CD4-positive, alpha-beta T cell treated with Interleukin-15 for 4 hours (primary cell): ENCODE measurements at regions not wholly inside any gene's neighbourhood (a gene's known extent, or its start where the extent isn't known, plus 50 kb on each side); places are given as distances from the start of the nearest gene placed in this dataset.
"Not testable (repeated sequence)": the region's sequence is repeated elsewhere in the genome, so short reads cannot be mapped to it uniquely, and the experiment has no call there.

Experiments used
- DNase-seq: peaks from one replicate; pipeline ENCODE4 v3.0.0-alpha.2; 2020; ENCODE audit warnings: low spot score

DNA sequence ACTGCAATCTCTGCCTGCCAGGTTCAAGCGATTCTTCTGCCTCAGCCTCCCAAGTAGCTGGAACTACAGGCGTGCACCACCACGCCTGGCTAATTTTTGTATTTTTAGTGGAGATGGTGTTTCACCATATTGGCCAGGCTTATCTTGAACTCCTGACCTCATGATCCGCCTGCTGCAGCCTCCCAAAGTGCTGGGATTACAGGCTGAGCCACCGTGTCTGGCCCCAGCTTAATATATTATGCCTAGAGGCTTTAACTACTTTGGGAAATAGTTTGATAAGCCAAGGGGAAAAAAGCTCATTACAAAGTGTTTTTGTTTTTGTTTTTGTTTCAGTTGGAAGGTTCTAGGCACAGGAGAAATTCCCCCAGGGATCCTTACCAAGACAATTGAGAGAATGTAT lies 184.2 kb upstream of the FAM241A start:
- DNase-seq: not testable (repeated sequence)

GRCh38 chr4:111961809-111962208 lies 183.4 kb upstream of the FAM241A start:
- no peak for DNase-seq

DNA sequence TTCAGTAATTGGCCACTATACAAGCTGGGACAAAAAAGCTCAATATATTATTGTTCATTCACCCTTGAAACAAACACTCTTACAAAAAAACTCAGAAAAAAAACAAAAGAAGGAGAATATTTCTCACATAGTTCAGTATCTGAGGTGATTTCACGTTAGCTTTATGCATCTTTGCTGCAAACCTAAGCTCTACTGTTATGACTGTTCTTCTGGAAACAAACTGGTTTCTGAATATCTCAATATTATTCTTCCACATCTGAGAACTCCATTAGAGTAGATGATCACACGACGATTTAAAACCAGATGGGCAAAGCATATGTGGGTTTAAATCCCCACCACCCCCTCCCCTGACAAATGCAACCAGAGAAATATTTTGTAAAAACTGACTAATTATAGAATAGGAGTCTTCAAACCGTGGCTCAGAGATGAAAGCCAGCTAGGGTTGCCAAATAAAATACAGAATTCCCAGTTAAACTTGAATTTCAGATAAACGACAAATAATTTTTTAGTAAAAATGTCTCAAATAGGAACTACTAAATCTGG lies 182.0 kb upstream of the FAM241A start:
- DNase-seq: no peak

GRCh38 chr4:111977419-111977965 lies 167.8 kb upstream of the FAM241A start:
- no peak for DNase-seq

DNA sequence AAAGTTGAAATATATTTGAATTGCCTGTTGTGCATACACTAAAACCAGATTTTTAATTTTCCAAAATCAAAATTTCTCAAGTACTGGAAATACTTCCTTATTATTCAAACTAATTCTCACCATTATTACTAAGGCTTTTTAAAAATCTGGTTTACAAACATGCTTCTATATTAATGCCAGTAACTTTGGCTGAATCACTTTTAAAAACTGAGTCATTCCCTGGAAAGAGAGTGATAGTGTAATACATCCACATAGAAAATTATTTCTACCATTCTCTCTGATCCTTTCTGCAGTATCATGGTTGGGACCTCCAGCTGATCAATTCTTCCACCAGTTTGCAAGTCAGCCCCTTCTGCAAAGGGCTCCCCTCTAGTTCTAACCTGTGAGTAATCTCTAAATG lies 165.3 kb upstream of the FAM241A start:
- DNase-seq: no peak

DNA sequence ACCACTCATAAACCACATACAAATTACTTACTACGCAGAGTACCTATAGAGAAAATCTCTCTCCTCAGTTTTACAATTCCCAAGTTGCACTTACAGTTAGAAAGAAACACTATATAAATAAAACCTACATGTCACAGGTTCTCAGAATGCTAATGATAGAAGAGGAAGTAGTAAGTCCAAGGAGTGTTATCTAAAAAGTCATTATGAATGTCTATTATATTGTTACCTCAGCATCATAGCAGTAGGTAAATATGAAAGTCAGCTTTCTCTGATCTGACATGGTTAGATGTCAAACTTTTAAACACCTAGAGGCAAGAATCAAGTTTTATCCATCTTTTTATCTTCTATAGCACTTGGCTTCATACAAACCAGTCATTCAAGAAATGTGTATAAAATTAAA lies 163.2 kb upstream of the FAM241A start:
- DNase-seq: no peak

DNA sequence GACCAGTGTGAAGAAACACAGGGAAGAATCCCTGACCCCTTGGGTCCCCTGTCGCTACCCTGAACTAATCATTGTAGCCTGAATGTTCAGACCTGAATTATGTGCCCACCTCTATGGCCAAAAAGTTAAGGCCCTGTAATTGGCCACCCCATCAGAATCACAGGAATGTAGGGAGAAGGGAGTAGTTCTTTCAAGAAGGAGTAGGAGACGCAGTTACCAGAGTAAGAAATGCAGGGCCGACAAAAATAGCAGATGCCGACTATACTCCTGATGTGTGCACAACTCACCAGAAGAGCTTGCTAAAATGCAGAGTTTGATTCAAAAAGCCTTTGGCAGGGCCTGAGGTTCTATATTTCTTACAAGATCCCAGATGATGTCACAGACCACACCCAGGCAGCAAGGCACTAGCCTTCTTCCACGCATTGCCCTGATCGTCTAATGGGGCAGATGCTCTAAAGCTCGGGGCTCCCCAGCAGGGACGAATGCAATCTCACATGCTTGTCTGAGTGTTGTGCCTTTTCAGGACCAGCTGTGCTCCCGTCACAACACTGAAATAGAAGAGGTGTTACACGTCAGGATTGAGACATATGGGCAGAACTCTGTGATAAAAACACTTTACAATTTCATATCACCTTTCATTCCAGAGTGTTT lies 161.0 kb upstream of the FAM241A start:
- DNase-seq: no peak

DNA sequence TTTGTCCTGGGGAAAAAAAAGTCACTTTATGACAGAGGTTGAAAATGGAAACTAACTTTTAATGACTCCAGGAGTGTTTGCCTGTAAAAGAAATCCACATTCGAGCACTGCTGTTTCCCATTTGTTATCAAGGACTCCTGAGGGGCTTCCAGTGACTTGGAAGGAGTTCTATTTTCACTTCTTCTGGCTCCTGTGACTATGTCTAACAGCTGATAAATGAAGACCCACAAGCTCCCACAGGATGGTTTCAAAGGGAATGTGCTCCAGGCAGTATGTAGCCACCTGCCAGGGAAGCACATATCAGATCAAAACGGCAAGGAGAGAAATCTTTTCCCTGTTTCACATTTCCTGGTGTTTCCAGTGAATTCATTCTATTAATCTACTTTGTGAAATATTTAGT lies 159.8 kb upstream of the FAM241A start:
- no peak for DNase-seq

DNA sequence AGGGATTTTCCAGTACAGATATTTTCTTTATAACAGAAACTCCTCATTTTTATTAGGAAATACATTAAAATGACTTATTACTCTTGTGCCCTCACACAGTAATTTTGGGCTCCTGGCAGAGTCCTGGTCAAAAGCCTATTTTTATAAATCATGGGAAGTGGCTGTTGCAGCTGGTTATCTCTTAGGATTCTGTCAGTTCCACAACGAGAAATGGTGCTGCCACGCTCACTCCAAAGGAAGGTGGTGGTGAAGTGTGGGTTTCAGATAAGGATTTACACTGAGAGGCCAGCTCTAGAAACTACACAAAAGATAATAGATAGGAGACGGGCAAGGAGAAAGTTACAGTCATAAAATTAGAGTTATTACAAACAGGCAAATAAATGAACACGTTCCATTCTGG lies 159.2 kb upstream of the FAM241A start:
- DNase-seq: no peak

GRCh38 chr4:111988514-111988913 lies 156.7 kb upstream of the FAM241A start:
- DNase-seq: no peak

GRCh38 chr4:111989817-111990216 lies 155.4 kb upstream of the FAM241A start:
- DNase-seq: no peak

GRCh38 chr4:111991163-111991562 lies 154.1 kb upstream of the FAM241A start:
- no peak for DNase-seq

GRCh38 chr4:111991797-111992196 lies 153.5 kb upstream of the FAM241A start:
- no peak for DNase-seq

DNA sequence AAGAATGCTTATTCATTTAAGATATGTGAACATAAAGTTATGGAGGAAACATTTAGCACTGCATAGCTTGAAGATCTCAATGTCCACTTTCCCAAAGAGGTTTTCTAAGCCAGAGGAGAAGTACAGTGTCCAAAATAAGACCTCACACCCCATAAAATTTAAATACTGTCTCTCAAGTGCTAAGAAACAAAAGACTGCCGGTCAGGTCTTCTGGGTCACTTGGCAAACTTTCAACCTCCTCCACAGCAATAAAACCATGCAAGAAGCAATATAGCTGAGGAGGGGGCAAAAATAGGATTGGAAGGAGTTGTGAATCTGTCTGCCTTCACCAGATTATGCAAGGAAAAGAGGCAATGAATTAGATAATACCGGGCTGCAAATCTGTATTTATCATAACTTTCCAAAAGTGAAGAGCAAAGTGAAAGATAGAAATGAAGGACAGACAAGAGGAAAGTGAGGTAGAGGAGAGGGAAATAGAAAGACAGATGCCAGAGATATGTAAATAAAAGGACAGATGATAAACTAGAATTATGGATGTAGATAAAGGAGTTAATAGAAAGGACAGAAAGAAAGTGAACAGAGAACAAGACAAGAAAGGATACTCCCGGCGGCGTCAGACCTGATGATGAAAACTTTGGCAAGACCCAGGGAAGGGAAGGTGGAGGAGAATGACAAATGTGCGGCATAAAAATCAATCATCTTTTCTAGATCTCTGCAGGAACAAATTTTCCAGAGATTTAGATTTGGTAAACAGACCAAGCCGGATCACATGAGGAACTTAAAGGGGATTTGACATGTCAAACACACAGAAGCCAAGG lies 152.7 kb upstream of the FAM241A start:
- DNase-seq: no peak

DNA sequence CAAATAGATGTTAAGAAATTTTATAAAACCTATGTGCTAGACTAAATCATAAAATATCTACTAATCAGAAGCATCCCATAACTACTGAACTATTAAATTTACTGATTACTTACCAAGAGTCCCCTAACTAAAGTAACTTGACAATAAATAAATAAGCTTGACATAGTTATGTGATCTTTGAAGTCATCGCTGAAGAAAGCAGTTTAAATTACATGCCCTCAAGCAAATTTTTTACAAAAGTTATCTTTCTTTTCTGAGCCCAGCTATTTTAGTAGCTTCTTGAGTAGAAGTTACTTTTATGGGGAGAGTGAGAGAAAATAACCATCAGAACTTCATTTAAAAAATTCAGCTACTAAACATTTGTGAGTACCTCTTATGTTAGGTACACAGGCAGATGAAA lies 150.9 kb upstream of the FAM241A start:
- no peak for DNase-seq

- no peak for DNase-seq
These were observed 147.5 kb upstream of the FAM241A start for GRCh38 chr4:111997785-111998184.

DNA sequence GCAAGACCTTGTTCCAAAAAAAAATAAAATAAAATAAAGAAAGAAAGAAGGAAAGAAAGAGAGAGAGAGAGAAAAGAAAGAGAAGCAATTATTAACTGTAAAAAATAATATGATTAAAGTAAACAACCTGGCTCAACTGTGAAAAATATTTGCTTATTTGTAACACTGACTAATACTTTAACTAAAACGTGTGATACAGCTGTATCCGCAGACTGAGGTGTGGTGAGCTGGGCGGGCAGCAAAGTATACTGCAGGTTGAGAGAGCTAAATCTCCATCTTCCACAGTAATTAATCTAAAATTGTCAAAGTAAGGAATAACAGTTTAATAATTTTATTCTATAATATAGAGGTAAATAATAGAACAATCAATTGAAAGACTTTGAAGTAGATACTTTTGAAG lies 145.5 kb upstream of the FAM241A start:
- DNase-seq: no peak

- DNase-seq: no peak
These were observed 144.2 kb upstream of the FAM241A start for GRCh38 chr4:112001041-112001440.

DNA sequence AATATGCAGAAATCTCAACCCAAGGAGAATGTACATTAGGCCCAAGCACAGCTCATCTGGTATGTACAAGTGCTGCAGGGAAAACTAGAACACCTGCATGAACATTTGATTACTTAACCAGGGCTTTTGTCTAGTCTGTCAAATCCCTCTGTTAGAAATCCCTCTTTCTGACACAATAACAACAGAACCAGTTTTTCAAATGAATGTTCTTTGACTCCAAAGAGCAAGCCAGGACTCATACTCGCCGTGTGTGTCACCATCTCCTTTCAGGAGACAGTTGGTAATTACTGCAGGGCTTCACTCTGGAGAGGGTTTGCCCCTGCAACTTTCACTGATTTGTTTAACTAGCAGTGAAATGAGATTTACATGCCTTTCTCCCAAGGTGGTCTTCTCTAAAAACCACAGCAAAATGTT lies 143.0 kb upstream of the FAM241A start:
- DNase-seq: no peak

GRCh38 chr4:112003231-112003907 lies 141.9 kb upstream of the FAM241A start:
- no peak for DNase-seq

DNA sequence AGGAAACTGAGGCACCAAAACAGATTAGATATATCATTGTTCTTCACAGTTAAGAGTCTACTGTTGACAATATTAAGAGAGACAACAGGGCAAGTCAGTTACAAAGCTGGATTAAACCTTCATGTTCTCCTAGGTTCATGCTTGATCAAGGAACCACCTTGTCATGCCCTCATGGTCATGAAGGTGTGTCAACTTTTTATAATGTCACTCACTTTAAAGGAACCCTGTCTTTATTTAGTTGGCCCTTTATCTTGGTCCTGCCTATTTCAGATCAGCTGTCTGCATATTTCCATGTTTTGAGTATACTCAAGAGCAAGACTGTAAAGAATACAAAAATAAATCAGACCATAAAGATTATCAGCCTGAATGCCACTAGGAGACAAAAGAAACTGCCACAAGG lies 140.2 kb upstream of the FAM241A start:
- DNase-seq: no peak

- no peak for DNase-seq
These were observed 137.9 kb upstream of the FAM241A start for GRCh38 chr4:112007391-112007790.

- no peak for DNase-seq
These were observed 129.3 kb upstream of the FAM241A start for GRCh38 chr4:112015960-112016359.
